ENCODE measurements at regions not wholly inside any gene's neighbourhood (a gene's known extent, or its start where the extent isn't known, plus 50 kb on each side); places are given as distances from the start of the nearest gene placed in this dataset.

- no peak for DNase-seq (ENCODE audit: low read depth in 2 of 2)
These were observed 160.7 kb downstream of the AXIN2 start for GRCh38 chr17:65400701-65401100.

GRCh38 chr17:65398040-65398787 is 163.2 kb downstream of the AXIN2 start:
- Histone ChIP-seq H4K20me1 (ENCODE audit: control insufficient read depth, extremely low read depth, insufficient read depth, low read length) (no peaks in the 10 kb centered on the region), H3K4me2 (ENCODE audit: extremely low read depth, insufficient read depth, low read length) (no peak overlapping the region), H3K4me3 (replicated peaks in 1 of 4; ENCODE audit: control extremely low read depth in 1 of 4, insufficient read depth in 1 of 4, low read depth in 3 of 4, low read length in 4 of 4) (no peak overlapping the region), H3K9ac (ENCODE audit: insufficient read depth, low read length) (no peak overlapping the region), H3K27ac (ENCODE audit: insufficient read depth, low read length) (no peak overlapping the region), H3K4me1 (ENCODE audit: control insufficient read depth, extremely low read depth, insufficient read depth, low read length) (no peaks in the 10 kb centered on the region), H3K79me2 (ENCODE audit: control insufficient read depth, insufficient read depth, low read length) (no peaks in the 10 kb centered on the region), H3K27me3 (ENCODE audit: control insufficient read depth, insufficient read depth, low read length) (no peaks in the 10 kb centered on the region), H3K36me3 (ENCODE audit: control insufficient read depth, insufficient read depth, low read length) (no peaks in the 10 kb centered on the region), H2AFZ (ENCODE audit: low read length) (no peak overlapping the region), H3K9me3 (ENCODE audit: control insufficient read depth, insufficient read depth, low read depth, low read length) (no peaks in the 10 kb centered on the region)
- TF ChIP-seq EZH2 (IDR thresholded peaks at IDR 0.05; ENCODE audit: low read length, missing control alignments) (no peak), CTCF (conservative IDR thresholded peaks at IDR 0.05 in 1 of 2, IDR thresholded peaks at IDR 0.05 in 1 of 2; ENCODE audit: low read depth in 1 of 2, low read length in 2 of 2) (no peak)
- peak in 1 of 2 donors; percentile 49 for DNase-seq (ENCODE audit: low read depth in 2 of 2)

More at GRCh38 chr17:65400701-65401100, 160.7 kb downstream of the AXIN2 start:
- Histone ChIP-seq H3K4me3 (replicated peaks in 1 of 4; ENCODE audit: control extremely low read depth in 1 of 4, insufficient read depth in 1 of 4, low read depth in 3 of 4, low read length in 4 of 4) (no peak overlapping the region), H3K79me2 (ENCODE audit: control insufficient read depth, insufficient read depth, low read length) (no peaks in the 10 kb centered on the region), H2AFZ (ENCODE audit: low read length) (no peak overlapping the region), H3K4me2 (ENCODE audit: extremely low read depth, insufficient read depth, low read length) (no peak overlapping the region), H3K36me3 (ENCODE audit: control insufficient read depth, insufficient read depth, low read length) (no peaks in the 10 kb centered on the region), H3K4me1 (ENCODE audit: control insufficient read depth, extremely low read depth, insufficient read depth, low read length) (no peaks in the 10 kb centered on the region), H3K9me3 (ENCODE audit: control insufficient read depth, insufficient read depth, low read depth, low read length) (no peaks in the 10 kb centered on the region), H4K20me1 (ENCODE audit: control insufficient read depth, extremely low read depth, insufficient read depth, low read length) (no peaks in the 10 kb centered on the region), H3K27me3 (ENCODE audit: control insufficient read depth, insufficient read depth, low read length) (no peaks in the 10 kb centered on the region), H3K27ac (ENCODE audit: insufficient read depth, low read length) (no peak overlapping the region), H3K9ac (ENCODE audit: insufficient read depth, low read length) (no peak overlapping the region)
- no peak for TF ChIP-seq CTCF (conservative IDR thresholded peaks at IDR 0.05 in 1 of 2, IDR thresholded peaks at IDR 0.05 in 1 of 2; ENCODE audit: low read depth in 1 of 2, low read length in 2 of 2)
- TF ChIP-seq EZH2 (IDR thresholded peaks at IDR 0.05; ENCODE audit: low read length, missing control alignments), result no peak

GRCh38 chr17:65395924-65396323 is 165.5 kb downstream of the AXIN2 start:
- no peak overlapping the region for H3K4me3 ChIP-seq (replicated peaks in 1 of 4; ENCODE audit: control extremely low read depth in 1 of 4, insufficient read depth in 1 of 4, low read depth in 3 of 4, low read length in 4 of 4)
- DNase-seq (ENCODE audit: low read depth in 2 of 2), result no peak
- TF ChIP-seq CTCF (conservative IDR thresholded peaks at IDR 0.05 in 1 of 2, IDR thresholded peaks at IDR 0.05 in 1 of 2; ENCODE audit: low read depth in 1 of 2, low read length in 2 of 2), result no peak
- no peak for TF ChIP-seq EZH2 (IDR thresholded peaks at IDR 0.05; ENCODE audit: low read length, missing control alignments)
- no peaks in the 10 kb centered on the region for H3K36me3 ChIP-seq (ENCODE audit: control insufficient read depth, insufficient read depth, low read length)
- no peak overlapping the region for H3K27ac ChIP-seq (ENCODE audit: insufficient read depth, low read length)
- no peak overlapping the region for H2AFZ ChIP-seq (ENCODE audit: low read length)
- H3K9me3 ChIP-seq (ENCODE audit: control insufficient read depth, insufficient read depth, low read depth, low read length), result no peaks in the 10 kb centered on the region
- no peak overlapping the region for H3K9ac ChIP-seq (ENCODE audit: insufficient read depth, low read length)
- H3K4me2 ChIP-seq (ENCODE audit: extremely low read depth, insufficient read depth, low read length), result no peak overlapping the region
- H3K4me1 ChIP-seq (ENCODE audit: control insufficient read depth, extremely low read depth, insufficient read depth, low read length), result no peaks in the 10 kb centered on the region
- no peaks in the 10 kb centered on the region for H3K27me3 ChIP-seq (ENCODE audit: control insufficient read depth, insufficient read depth, low read length)
- H3K79me2 ChIP-seq (ENCODE audit: control insufficient read depth, insufficient read depth, low read length), result no peaks in the 10 kb centered on the region
- no peaks in the 10 kb centered on the region for H4K20me1 ChIP-seq (ENCODE audit: control insufficient read depth, extremely low read depth, insufficient read depth, low read length)

Data from fibroblast of lung (primary cell).